ENCODE measurements at regions not wholly inside any gene's neighbourhood (a gene's known extent, or its start where the extent isn't known, plus 50 kb on each side); places are given as distances from the start of the nearest gene placed in this dataset.
"Not testable (repeated sequence)": the region's sequence is repeated elsewhere in the genome, so short reads cannot be mapped to it uniquely, and the experiment has no call there.

DNA sequence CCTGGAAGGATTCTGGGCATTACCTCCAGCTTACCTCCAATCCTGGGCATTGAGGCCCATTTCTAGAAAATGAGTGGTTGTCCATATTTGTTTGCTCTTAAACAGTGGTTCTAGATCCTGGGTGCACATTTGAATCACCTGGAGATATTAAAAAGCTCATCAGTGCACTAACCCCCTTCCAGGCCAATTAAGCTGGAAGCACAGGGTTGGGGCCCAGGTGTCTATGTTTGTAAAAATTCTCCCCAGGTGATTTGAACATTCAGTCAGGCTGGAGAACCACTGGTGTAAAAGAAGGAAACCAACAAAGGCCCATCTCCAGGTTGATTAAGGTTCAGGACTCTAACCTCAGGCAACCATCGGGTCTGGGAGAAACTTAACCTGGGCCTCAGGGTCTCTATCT is 102.6 kb upstream of the NANOS1 start:
- Mint-ChIP-seq H3K36me3 (ENCODE audit: low read depth) (no peaks in the 10 kb centered on the region), H3K4me3 (no peak overlapping the region), H3K9me3 (peaks cover 29% of the 10 kb centered on the region), H3K27me3 (ENCODE audit: low read depth) (peaks cover 17% of the 10 kb centered on the region), H3K4me1 (ENCODE audit: low read depth) (no peaks in the 10 kb centered on the region), H3K27ac (no peak overlapping the region)

DNA sequence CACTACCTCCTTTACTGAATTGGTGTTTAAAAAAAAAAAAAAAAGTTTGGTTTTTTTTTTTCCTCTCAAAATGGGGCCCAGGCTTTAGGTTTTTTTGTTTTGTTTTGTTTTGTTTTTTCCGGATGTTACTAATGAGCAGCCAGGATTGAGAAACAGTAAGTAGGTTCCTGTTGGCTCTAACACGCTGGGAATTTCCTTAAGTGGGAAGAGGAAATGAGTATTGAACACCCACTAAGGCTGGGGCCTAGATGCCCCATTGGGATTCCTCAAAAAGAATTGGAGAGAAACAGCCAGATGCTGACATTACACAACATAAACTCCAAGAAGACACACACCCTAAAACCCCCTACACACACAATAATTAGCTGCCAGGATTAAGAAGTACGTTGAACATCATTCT is 102.2 kb upstream of the NANOS1 start:
- Mint-ChIP-seq H3K4me1 (ENCODE audit: low read depth) (no peaks in the 10 kb centered on the region), H3K9me3 (peaks cover 32% of the 10 kb centered on the region), H3K4me3 (no peak overlapping the region), H3K27ac (no peak overlapping the region), H3K27me3 (ENCODE audit: low read depth) (peaks cover 15% of the 10 kb centered on the region), H3K36me3 (ENCODE audit: low read depth) (no peaks in the 10 kb centered on the region)

DNA sequence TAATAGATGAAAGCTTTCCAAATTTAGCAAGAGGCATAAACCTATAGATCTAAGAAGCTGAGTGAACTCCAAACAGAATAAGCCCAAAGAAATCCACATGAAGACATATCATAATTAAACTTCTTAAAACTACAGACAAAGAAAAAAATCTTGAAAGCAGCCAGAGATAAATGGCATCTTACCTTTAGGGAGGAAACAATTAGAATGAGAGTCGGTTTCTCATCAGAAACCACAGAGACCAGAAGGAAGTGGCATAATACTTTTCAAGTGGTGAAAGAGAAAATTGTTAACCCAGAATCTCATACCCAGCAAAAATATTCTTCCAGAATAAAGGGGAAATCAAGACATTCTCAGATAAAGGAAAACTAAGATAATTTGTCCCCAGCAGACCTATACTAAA is 98.9 kb upstream of the NANOS1 start:
- Mint-ChIP-seq H3K27ac (no peak overlapping the region), H3K27me3 (ENCODE audit: low read depth) (peaks cover 28% of the 10 kb centered on the region), H3K4me1 (ENCODE audit: low read depth) (no peaks in the 10 kb centered on the region), H3K9me3 (peaks cover 42% of the 10 kb centered on the region), H3K4me3 (no peak overlapping the region), H3K36me3 (ENCODE audit: low read depth) (no peaks in the 10 kb centered on the region)

DNA sequence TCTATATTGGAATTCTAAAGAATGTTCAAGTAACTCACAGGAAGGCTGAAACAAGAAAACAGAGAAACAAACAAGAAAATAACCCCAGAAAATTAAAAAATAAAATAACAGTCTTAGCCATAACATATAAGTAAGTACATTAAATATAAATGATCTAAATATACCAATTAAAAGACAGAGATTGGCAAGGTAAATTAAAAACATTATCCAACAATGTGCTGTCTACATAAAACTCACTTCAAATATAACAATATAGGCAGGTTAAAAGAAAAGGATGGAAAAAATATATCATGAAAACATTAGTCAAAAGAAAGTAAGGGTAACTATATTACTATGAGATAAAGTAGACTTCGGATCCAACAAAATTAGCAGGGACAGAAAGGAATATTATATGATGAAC is 98.1 kb upstream of the NANOS1 start:
- H3K27me3 Mint-ChIP-seq (ENCODE audit: low read depth): peaks cover 27% of the 10 kb centered on the region
- peaks cover 42% of the 10 kb centered on the region for H3K9me3 Mint-ChIP-seq
- H3K36me3 Mint-ChIP-seq (ENCODE audit: low read depth): no peaks in the 10 kb centered on the region
- H3K4me3 Mint-ChIP-seq: no peak overlapping the region
- H3K27ac Mint-ChIP-seq: no peak overlapping the region
- H3K4me1 Mint-ChIP-seq (ENCODE audit: low read depth): no peaks in the 10 kb centered on the region

DNA sequence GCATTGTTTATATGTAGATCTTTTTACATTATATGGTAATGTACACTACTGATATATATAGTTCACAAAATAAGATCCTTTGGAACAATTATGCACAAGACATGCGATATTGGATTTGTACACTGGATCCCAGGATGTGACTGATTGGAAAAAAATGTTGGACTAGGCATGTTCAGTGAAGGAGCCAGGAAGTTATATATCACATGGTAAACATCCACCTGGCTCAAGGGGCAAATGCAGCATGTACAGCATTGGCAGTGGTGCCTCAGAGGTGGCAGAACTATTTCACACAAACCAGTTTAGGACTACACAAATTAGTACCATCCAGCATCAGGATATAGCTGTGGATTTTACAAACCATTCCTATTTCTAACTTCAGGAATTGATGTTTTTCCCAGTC is 97.4 kb upstream of the NANOS1 start:
- H3K27ac Mint-ChIP-seq; H3K4me1 Mint-ChIP-seq (ENCODE audit: low read depth); H3K4me3 Mint-ChIP-seq; H3K36me3 Mint-ChIP-seq (ENCODE audit: low read depth): not testable (repeated sequence)
- peaks cover 42% of the 10 kb centered on the region for H3K9me3 Mint-ChIP-seq
- H3K27me3 Mint-ChIP-seq (ENCODE audit: low read depth): peaks cover 33% of the 10 kb centered on the region

DNA sequence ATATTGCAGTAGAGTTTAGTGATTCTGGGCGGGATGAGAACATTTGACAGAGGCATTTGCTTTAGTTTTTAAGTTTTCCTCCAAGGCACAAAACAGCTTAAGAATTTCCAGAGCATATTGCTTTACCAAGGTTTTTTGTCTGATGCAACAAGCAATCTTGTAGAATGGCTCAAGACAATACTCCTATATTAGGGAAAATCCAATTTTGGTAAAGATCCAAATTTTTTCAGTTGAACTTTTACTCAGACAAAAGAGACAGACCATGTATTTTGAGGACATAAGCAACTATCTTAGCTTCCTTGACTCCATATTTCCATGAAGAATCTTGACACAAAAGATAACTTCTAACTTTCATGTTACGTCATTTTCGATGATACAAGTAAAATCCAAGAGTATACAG is 92.3 kb upstream of the NANOS1 start:
- Mint-ChIP-seq H3K36me3 (ENCODE audit: low read depth) (no peaks in the 10 kb centered on the region), H3K4me1 (ENCODE audit: low read depth) (peaks cover 4% of the 10 kb centered on the region), H3K9me3 (peaks cover 14% of the 10 kb centered on the region), H3K27ac (no peak overlapping the region), H3K27me3 (ENCODE audit: low read depth) (peaks cover 46% of the 10 kb centered on the region), H3K4me3 (no peak overlapping the region)

DNA sequence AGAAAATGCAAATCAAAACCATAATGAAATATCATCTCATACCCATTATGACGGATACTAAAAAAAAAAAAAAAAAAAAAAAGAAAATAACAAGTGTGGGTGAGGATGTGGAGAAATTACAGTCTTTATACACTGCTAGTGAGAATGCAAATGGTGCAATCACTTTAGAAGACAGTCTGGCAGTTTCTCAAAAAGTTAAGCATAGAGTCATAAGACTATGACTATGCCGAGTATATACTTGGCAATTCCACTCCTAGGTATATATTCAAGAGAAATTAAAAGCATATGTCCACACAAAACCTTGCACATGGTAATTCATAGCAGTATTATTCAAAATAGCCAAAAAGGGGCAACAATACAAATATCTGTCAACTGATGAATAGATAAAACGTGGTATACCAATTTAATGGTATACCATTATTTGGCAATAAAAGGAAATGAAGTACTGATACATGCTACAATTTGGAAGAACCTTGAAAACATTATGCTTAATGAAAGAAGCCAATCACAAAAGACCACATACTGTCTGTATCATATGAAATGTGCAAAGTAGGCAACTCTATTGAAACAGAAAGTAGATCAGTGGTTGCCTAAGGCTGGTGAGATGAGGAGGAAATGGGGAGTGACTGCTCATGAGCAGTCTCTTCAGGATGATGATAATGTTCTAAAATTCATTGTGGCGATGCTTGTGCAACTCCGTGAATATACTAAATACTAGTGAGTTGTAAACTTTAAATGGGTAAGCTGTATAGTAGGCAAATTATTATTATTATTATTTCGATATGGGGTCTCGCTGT is 90.1 kb upstream of the NANOS1 start:
- Mint-ChIP-seq H3K27me3 (ENCODE audit: low read depth) (peaks cover 33% of the 10 kb centered on the region), H3K36me3 (ENCODE audit: low read depth) (no peaks in the 10 kb centered on the region), H3K9me3 (peaks cover 3% of the 10 kb centered on the region), H3K4me3 (no peak overlapping the region), H3K4me1 (ENCODE audit: low read depth) (peaks cover 4% of the 10 kb centered on the region), H3K27ac (no peak overlapping the region)

DNA sequence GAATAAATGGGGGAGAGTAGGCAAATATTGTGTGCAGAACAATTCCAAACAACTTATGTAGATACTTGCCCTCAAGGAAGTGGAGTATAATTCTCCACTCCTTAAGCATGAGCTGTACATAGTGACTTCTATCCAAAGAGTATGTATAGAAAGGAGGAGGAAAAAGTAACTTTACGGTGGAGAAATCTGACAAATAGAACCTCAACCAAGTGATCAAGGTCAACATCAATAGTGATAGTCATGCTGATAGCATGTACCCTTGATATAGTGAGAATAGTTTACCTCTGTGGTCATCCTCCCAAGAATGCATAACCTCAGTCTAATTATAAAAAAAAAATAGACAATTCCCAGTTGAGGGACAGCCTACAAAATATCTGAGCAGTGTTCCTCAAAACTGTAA is 89.1 kb upstream of the NANOS1 start:
- H3K4me1 Mint-ChIP-seq (ENCODE audit: low read depth): peaks cover 4% of the 10 kb centered on the region
- peaks cover 30% of the 10 kb centered on the region for H3K27me3 Mint-ChIP-seq (ENCODE audit: low read depth)
- no peak overlapping the region for H3K4me3 Mint-ChIP-seq
- H3K36me3 Mint-ChIP-seq (ENCODE audit: low read depth): no peaks in the 10 kb centered on the region
- H3K9me3 Mint-ChIP-seq: peaks cover 3% of the 10 kb centered on the region
- H3K27ac Mint-ChIP-seq: no peak overlapping the region

DNA sequence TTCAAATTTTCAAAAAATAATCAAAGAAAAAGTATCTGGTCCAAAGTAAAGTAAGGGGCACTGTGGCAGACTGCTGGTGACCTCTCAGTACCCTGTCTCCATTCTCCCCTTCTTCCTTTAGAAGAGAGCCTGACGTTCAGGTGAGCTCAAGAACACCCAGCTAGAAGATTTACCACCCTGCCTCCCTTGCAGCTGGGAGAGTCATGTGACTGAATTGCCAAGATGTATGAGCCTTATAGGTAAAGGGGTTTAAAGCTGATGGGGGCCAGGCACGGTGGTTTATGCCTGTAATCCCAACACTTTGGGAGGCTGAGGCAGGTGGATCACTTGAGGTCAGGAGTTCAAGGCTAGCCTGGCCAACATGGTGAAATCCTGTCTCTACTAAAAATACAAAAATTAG is 86.3 kb upstream of the NANOS1 start:
- H3K4me3 Mint-ChIP-seq: no peak overlapping the region
- peaks cover 23% of the 10 kb centered on the region for H3K27me3 Mint-ChIP-seq (ENCODE audit: low read depth)
- peaks cover 3% of the 10 kb centered on the region for H3K9me3 Mint-ChIP-seq
- H3K27ac Mint-ChIP-seq: no peak overlapping the region
- H3K36me3 Mint-ChIP-seq (ENCODE audit: low read depth): no peaks in the 10 kb centered on the region
- peaks cover 4% of the 10 kb centered on the region for H3K4me1 Mint-ChIP-seq (ENCODE audit: low read depth)

DNA sequence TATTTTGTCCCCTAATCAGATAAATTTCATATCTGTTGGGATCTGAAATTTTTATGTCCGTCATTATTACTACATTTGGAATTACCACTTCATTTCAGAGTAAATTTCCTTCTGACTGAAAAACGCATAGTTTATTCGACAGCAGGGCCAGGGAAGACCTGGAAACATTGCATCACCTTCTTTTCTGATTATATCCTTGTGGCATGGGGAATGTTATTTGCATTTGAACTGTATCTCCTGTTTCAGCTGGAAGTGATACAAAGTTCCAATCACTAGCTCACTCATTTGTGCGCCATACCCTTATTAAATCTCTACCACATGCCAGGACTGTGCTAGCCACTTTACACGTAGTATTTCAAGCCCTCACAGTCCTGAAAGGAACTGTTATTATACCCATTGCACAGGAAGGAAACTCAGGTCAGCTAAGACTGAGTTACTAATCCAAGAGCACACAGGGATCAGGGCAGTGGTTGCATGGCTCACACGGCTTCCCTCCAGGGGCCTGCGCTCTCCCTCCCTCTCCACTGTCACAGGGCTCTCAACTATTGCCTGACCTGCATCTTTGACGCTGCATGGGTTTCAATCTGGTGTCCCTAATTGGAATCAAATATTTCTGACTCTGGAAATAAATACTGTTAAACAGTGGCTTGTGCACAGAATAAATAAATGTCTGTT is 84.4 kb upstream of the NANOS1 start:
- Mint-ChIP-seq H3K36me3 (ENCODE audit: low read depth) (no peaks in the 10 kb centered on the region), H3K27ac (no peak overlapping the region), H3K4me1 (ENCODE audit: low read depth) (no peaks in the 10 kb centered on the region), H3K27me3 (ENCODE audit: low read depth) (peaks cover 21% of the 10 kb centered on the region), H3K9me3 (no peaks in the 10 kb centered on the region), H3K4me3 (no peak overlapping the region)

DNA sequence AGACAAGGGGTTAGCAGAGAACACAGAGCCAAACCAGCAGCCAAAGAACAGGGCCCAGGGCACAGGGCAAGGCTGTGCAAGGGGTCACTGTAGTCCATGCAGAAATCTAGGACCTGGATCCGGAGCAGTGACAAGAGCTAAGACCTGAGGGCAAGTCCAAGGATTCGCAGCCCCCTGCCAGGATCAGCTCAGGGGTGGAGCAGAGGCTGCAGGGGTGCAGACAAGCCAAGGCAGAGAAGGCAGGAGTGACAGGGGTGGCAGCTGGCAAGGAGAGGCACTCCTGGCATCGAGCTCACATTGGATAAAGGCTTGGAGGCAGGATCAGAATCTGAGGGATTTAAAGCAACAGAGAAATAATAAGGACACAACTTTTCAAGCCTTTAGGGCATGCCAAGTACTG is 80.7 kb upstream of the NANOS1 start:
- Mint-ChIP-seq H3K27me3 (ENCODE audit: low read depth) (peaks cover 19% of the 10 kb centered on the region), H3K9me3 (no peaks in the 10 kb centered on the region), H3K27ac (no peak overlapping the region), H3K36me3 (ENCODE audit: low read depth) (no peaks in the 10 kb centered on the region), H3K4me1 (ENCODE audit: low read depth) (no peaks in the 10 kb centered on the region), H3K4me3 (no peak overlapping the region)

DNA sequence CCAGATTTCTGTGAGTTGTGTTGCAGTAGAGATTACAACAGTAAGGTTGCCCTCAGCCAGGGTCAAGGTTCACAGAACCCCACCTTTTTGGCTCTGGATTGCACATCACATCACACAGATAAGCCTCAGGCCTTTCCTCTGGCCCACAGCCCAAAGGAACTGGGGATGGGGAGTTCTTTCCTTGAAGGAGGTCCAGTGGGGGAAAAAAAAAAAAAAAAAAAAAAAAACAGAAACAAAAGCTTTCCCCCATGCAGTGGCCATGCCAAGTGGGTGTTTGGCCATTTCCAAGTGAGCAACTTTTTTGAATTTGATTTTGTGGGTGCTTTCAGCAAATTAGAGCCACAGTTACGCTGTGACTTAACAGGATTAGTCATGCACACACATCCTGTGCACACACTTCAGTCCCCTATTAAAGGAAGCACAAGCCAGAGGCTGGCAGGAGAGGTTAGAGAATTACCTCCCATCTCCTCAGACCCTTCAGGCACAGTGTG is 79.3 kb upstream of the NANOS1 start:
- Mint-ChIP-seq H3K27me3 (ENCODE audit: low read depth) (peaks cover 24% of the 10 kb centered on the region), H3K27ac (no peak overlapping the region), H3K4me3 (no peak overlapping the region), H3K36me3 (ENCODE audit: low read depth) (no peaks in the 10 kb centered on the region), H3K9me3 (no peaks in the 10 kb centered on the region), H3K4me1 (ENCODE audit: low read depth) (no peaks in the 10 kb centered on the region)

DNA sequence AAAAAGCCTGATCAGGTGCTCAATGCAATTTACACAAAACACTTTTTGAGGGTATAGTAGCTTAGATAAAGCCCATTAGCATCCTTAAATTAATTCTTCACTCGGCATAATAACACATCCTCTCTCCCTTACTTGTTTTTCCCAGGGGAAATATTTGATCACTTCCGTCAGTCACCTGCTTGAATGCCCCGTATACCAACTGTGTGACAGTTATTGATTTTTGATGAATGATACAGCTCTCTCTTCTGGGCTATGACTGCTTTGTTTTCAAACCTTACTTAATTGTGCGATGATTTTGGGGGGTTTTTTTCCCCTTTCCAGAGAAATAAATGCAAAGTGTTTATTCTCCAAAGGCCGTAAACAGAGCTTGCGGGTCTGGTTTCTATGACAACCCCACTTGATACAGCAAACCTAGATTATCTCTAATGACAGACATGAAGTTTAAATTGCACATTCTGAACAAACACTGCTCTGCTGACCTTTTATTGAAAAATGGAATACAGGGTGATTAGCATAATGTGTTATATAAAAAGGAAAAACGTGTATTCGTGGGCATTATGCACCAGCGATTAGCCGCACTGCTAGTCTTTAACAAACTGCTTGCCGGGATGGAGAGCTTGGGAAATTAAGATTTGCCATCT is 78.4 kb upstream of the NANOS1 start:
- Mint-ChIP-seq H3K27ac (no peak overlapping the region), H3K4me3 (no peak overlapping the region), H3K9me3 (no peaks in the 10 kb centered on the region), H3K4me1 (ENCODE audit: low read depth) (no peaks in the 10 kb centered on the region), H3K27me3 (ENCODE audit: low read depth) (peaks cover 23% of the 10 kb centered on the region), H3K36me3 (ENCODE audit: low read depth) (no peaks in the 10 kb centered on the region)

DNA sequence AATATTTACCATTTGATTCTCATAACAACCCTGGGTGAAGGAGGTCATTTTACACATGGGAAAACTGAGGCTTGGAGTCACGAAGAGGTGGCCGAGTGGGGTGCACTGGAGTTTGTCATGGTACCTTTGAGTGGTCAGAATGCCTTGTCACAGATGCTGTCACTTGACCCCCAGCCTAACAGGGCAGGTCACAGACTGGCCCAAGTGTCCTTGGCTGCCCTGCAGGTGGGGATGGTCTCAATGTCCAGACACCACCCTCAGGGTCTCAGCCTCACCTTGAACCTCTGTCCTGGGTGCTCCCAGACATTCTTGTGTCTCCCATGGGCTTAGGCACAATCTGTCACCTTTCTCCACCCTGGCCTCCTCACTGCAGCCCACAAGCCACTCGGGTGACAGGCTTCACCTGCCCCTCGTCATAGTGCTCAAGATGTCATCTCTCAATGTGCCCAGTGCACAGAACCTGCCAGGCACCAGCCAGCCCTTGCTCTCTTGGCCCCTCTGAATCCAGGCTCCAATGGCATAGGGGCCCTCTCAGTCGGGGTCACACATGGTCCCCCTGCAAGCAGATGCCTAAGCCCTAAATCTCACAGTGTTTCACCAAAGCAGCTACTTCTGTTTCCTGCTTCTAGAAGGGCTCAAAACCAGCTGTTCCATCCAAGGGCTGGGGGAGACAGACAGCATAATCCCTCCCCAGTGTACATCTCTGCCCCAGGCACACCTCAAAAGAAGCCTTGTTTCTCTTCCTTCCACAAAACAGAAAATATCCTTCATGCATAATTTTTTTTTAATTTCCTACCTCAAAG is 76.8 kb upstream of the NANOS1 start:
- no peak overlapping the region for H3K27ac Mint-ChIP-seq
- no peaks in the 10 kb centered on the region for H3K36me3 Mint-ChIP-seq (ENCODE audit: low read depth)

More for the DNA sequence above, 76.8 kb upstream of the NANOS1 start:
- Mint-ChIP-seq H3K9me3 (no peaks in the 10 kb centered on the region), H3K4me3 (no peak overlapping the region), H3K27me3 (ENCODE audit: low read depth) (peaks cover 19% of the 10 kb centered on the region), H3K4me1 (ENCODE audit: low read depth) (no peaks in the 10 kb centered on the region)
